ES-I3 (cell line): ENCODE measurements at regions not wholly inside any gene's neighbourhood (a gene's known extent, or its start where the extent isn't known, plus 50 kb on each side); places are given as distances from the start of the nearest gene placed in this dataset.

Experiments used
- H3K36me3 ChIP-seq: 2 replicates; pipeline ENCODE4 v1.6.1; 2013; ENCODE audit warnings: mild to moderate bottlenecking, low read length, control low read depth, moderate library complexity; ENCODE audit not compliant: insufficient read depth
- H3K4me1 ChIP-seq: 2 replicates; pipeline ENCODE4 v1.6.1; 2013; ENCODE audit warnings: mild to moderate bottlenecking, control low read depth, low read length; ENCODE audit not compliant: insufficient read depth
- H3K9ac ChIP-seq: 2 replicates; pipeline ENCODE4 v1.6.1; 2013; ENCODE audit warnings: low read depth, mild to moderate bottlenecking, low read length, moderate library complexity
- H3K9me3 ChIP-seq: 2 replicates; pipeline ENCODE4 v1.6.1; 2013; ENCODE audit warnings: mild to moderate bottlenecking, low read length, moderate library complexity; ENCODE audit not compliant: control insufficient read depth, insufficient read depth

- Histone ChIP-seq H3K9ac (no peak overlapping the region), H3K9me3 (no peaks in the 10 kb centered on the region), H3K36me3 (no peaks in the 10 kb centered on the region), H3K4me1 (no peaks in the 10 kb centered on the region)
Observed at GRCh38 chr7:145347271-145347670, 511.4 kb upstream of the TPK1 start.

- no peaks in the 10 kb centered on the region for H3K36me3 ChIP-seq
Observed at GRCh38 chr7:145339319-145339718, 503.5 kb upstream of the TPK1 start.

GRCh38 chr7:145331522-145331921 is 495.7 kb upstream of the TPK1 start:
- Histone ChIP-seq H3K9me3 (no peaks in the 10 kb centered on the region), H3K4me1 (no peaks in the 10 kb centered on the region), H3K9ac (no peak overlapping the region), H3K36me3 (no peaks in the 10 kb centered on the region)

More at GRCh38 chr7:145339319-145339718, 503.5 kb upstream of the TPK1 start:
- H3K9ac ChIP-seq: no peak overlapping the region
- no peaks in the 10 kb centered on the region for H3K9me3 ChIP-seq
- no peaks in the 10 kb centered on the region for H3K4me1 ChIP-seq

GRCh38 chr7:145331076-145331475 is 495.2 kb upstream of the TPK1 start:
- H3K9me3 ChIP-seq: no peaks in the 10 kb centered on the region
- H3K36me3 ChIP-seq: no peaks in the 10 kb centered on the region
- H3K9ac ChIP-seq: no peak overlapping the region
- H3K4me1 ChIP-seq: no peaks in the 10 kb centered on the region

GRCh38 chr7:145327646-145328045 is 491.8 kb upstream of the TPK1 start:
- H3K9me3 ChIP-seq: no peaks in the 10 kb centered on the region
- H3K4me1 ChIP-seq: no peaks in the 10 kb centered on the region
- no peaks in the 10 kb centered on the region for H3K36me3 ChIP-seq
- H3K9ac ChIP-seq: no peak overlapping the region

- H3K4me1 ChIP-seq: no peaks in the 10 kb centered on the region
Observed at GRCh38 chr7:145324081-145324480, 488.2 kb upstream of the TPK1 start.

GRCh38 chr7:145313551-145313950 is 477.7 kb upstream of the TPK1 start:
- H3K4me1 ChIP-seq: no peaks in the 10 kb centered on the region
- no peaks in the 10 kb centered on the region for H3K9me3 ChIP-seq
- H3K36me3 ChIP-seq: no peaks in the 10 kb centered on the region
- H3K9ac ChIP-seq: no peak overlapping the region

More at GRCh38 chr7:145324081-145324480, 488.2 kb upstream of the TPK1 start:
- H3K9me3 ChIP-seq: no peaks in the 10 kb centered on the region
- H3K36me3 ChIP-seq: no peaks in the 10 kb centered on the region
- no peak overlapping the region for H3K9ac ChIP-seq

- Histone ChIP-seq H3K4me1 (no peaks in the 10 kb centered on the region), H3K9me3 (no peaks in the 10 kb centered on the region), H3K9ac (no peak overlapping the region), H3K36me3 (no peaks in the 10 kb centered on the region)
Observed at GRCh38 chr7:145293754-145294153, 457.9 kb upstream of the TPK1 start.

GRCh38 chr7:145293228-145293701 is 457.4 kb upstream of the TPK1 start:
- no peaks in the 10 kb centered on the region for H3K9me3 ChIP-seq
- H3K36me3 ChIP-seq: no peaks in the 10 kb centered on the region
- no peaks in the 10 kb centered on the region for H3K4me1 ChIP-seq
- H3K9ac ChIP-seq: no peak overlapping the region

GRCh38 chr7:145289384-145289783 is 453.5 kb upstream of the TPK1 start:
- H3K36me3 ChIP-seq: no peaks in the 10 kb centered on the region
- H3K9ac ChIP-seq: no peak overlapping the region
- H3K9me3 ChIP-seq: no peaks in the 10 kb centered on the region
- H3K4me1 ChIP-seq: no peaks in the 10 kb centered on the region

- H3K9ac ChIP-seq: no peak overlapping the region
- no peaks in the 10 kb centered on the region for H3K4me1 ChIP-seq
- no peaks in the 10 kb centered on the region for H3K9me3 ChIP-seq
- H3K36me3 ChIP-seq: no peaks in the 10 kb centered on the region
Observed at GRCh38 chr7:145276118-145276517, 440.3 kb upstream of the TPK1 start.

GRCh38 chr7:145269418-145270161 is 433.7 kb upstream of the TPK1 start:
- no peak overlapping the region for H3K9ac ChIP-seq
- H3K36me3 ChIP-seq: no peaks in the 10 kb centered on the region
- no peaks in the 10 kb centered on the region for H3K9me3 ChIP-seq
- H3K4me1 ChIP-seq: no peaks in the 10 kb centered on the region

- Histone ChIP-seq H3K4me1 (no peaks in the 10 kb centered on the region), H3K9ac (no peak overlapping the region)
Observed at GRCh38 chr7:145265180-145265579, 429.3 kb upstream of the TPK1 start.

GRCh38 chr7:145263886-145264285 is 428.0 kb upstream of the TPK1 start:
- Histone ChIP-seq H3K36me3 (no peaks in the 10 kb centered on the region), H3K9me3 (no peaks in the 10 kb centered on the region), H3K4me1 (no peaks in the 10 kb centered on the region), H3K9ac (no peak overlapping the region)

More at GRCh38 chr7:145265180-145265579, 429.3 kb upstream of the TPK1 start:
- no peaks in the 10 kb centered on the region for H3K36me3 ChIP-seq
- no peaks in the 10 kb centered on the region for H3K9me3 ChIP-seq

- Histone ChIP-seq H3K36me3 (no peaks in the 10 kb centered on the region), H3K9me3 (no peaks in the 10 kb centered on the region)
Observed at GRCh38 chr7:145252031-145252430, 416.2 kb upstream of the TPK1 start.

More at GRCh38 chr7:145252031-145252430, 416.2 kb upstream of the TPK1 start:
- no peak overlapping the region for H3K9ac ChIP-seq
- H3K4me1 ChIP-seq: no peaks in the 10 kb centered on the region
